GM12878 (cell line): ENCODE measurements at regions not wholly inside any gene's neighbourhood (a gene's known extent, or its start where the extent isn't known, plus 50 kb on each side); places are given as distances from the start of the nearest gene placed in this dataset.

Source experiments
- CTCF ChIP-seq, 3 experiments: IDR thresholded peaks in 2 of 3; conservative IDR thresholded peaks in 1 of 3; 2 replicates each; pipeline ENCODE4 v1.5.1; 2011; ENCODE audit warnings: low read depth in 3 of 3, low read length in 3 of 3, mild to moderate bottlenecking in 3 of 3, control low read depth in 2 of 3, moderate library complexity in 2 of 3, inconsistent platforms in 1 of 3, mixed read lengths in 1 of 3; ENCODE audit not compliant: control insufficient read depth in 2 of 3, insufficient read depth in 1 of 3; ENCODE audit errors: extremely low read depth in 1 of 3
- MAX ChIP-seq: IDR thresholded peaks from 2 replicates; pipeline ENCODE4 v1.6.1; 2012; ENCODE audit warnings: low read depth, low read length, improper control_type of control experiment
- MXI1 ChIP-seq: fragments of 150-350 bp; IDR thresholded peaks from 2 replicates; pipeline ENCODE4 v1.6.1; 2011; ENCODE audit warnings: low read depth, mild to moderate bottlenecking, inconsistent platforms, low read length, improper control_type of control experiment
- NR2C2 ChIP-seq: IDR thresholded peaks from 2 replicates; pipeline ENCODE4 v1.6.1; 2011; ENCODE audit warnings: borderline replicate concordance, low read depth; ENCODE audit not compliant: control insufficient read depth, insufficient read length
- TAF1 ChIP-seq: IDR thresholded peaks from 2 replicates; pipeline ENCODE4 v1.6.1; 2011; ENCODE audit warnings: mild to moderate bottlenecking, low read depth, low read length, borderline replicate concordance
- TCF12 ChIP-seq: IDR thresholded peaks from 2 replicates; pipeline ENCODE4 v1.6.1; 2011; ENCODE audit warnings: low read depth, mild to moderate bottlenecking, low read length

- no peak for TF ChIP-seq NR2C2
- TF ChIP-seq CTCF (IDR thresholded peaks at IDR 0.05 in 2 of 3, conservative IDR thresholded peaks at IDR 0.05 in 1 of 3; ENCODE audit: control insufficient read depth in 2 of 3, extremely low read depth in 1 of 3, insufficient read depth in 1 of 3, low read depth in 3 of 3, low read length in 3 of 3) = no peak
- TF ChIP-seq TCF12 = no peak
- TF ChIP-seq MXI1 = no peak
- no peak for TF ChIP-seq MAX
- TF ChIP-seq TAF1 = no peak
Measured at GRCh38 chr3:80750637-80751036, 982.8 kb upstream of the ROBO1 start.
